Caco-2 (cell line): ENCODE measurements at regions not wholly inside any gene's neighbourhood (a gene's known extent, or its start where the extent isn't known, plus 50 kb on each side); places are given as distances from the start of the nearest gene placed in this dataset.
A peak's percentile ranks its signal among the peaks of the same experiment; 100 is the strongest.

Source experiments
- BruUV-seq: library from RNA; stranded (reverse); fragments of 400-500 nt; replicated peaks from 2 replicates; lab custom pipeline; 2021; lab: Mats Ljungman, UMichigan
- CTCF ChIA-PET: fragments of 300-600 bp; sonication (Branson Sonifier 250); formaldehyde crosslinking; loops from one replicate; lab custom pipeline; 2022; ENCODE audit warnings: antibody characterized with exemption; lab: Charles Lee
- POLR2A ChIA-PET: fragments of 300-600 bp; sonication (Branson Sonifier 250); formaldehyde crosslinking; loops from one replicate; lab custom pipeline; 2022; ENCODE audit warnings: antibody characterized with exemption; lab: Charles Lee
- DNase-seq, 2 experiments: peaks; one replicate each; pipeline versions ENCODE4 v3.0.0 to v3.0.0-alpha.2; 2020 to 2022
- H3K27me3 ChIP-seq: replicated peaks from 2 replicates; pipeline ENCODE4 v1.6.0; 2011; ENCODE audit warnings: low read length; ENCODE audit not compliant: control insufficient read depth, insufficient read depth
- H3K36me3 ChIP-seq: 2 replicates; pipeline ENCODE4 v1.5.1; 2011; ENCODE audit warnings: low read length; ENCODE audit not compliant: control insufficient read depth, insufficient read depth
- H3K4me1 ChIP-seq: fragments of 250-450 bp; sonication (Bioruptor Pico); 2 replicates; pipeline ENCODE4 v1.5.1; 2020; ENCODE audit warnings: mild to moderate bottlenecking
- H3K4me3 ChIP-seq: 2 replicates; pipeline ENCODE4 v1.5.1; 2011; ENCODE audit warnings: low read depth, mild to moderate bottlenecking, control low read depth, low read length
- H3K9me3 ChIP-seq: fragments of 250-450 bp; sonication (Bioruptor Pico); 2 replicates; pipeline ENCODE4 v1.5.1; 2020; ENCODE audit warnings: mild to moderate bottlenecking, moderate library complexity
- H3K27ac Mint-ChIP-seq: one replicate; pipeline ENCODE4 v1.8.0; 2022; ENCODE audit warnings: mixed read lengths; ENCODE audit not compliant: unreplicated experiment
- H3K27me3 Mint-ChIP-seq: one replicate; pipeline ENCODE4 v1.8.0; 2022; ENCODE audit warnings: mixed read lengths; ENCODE audit not compliant: insufficient read depth, unreplicated experiment
- H3K36me3 Mint-ChIP-seq: one replicate; pipeline ENCODE4 v1.8.0; 2022; ENCODE audit warnings: mild to moderate bottlenecking, mixed read lengths; ENCODE audit not compliant: insufficient read depth, unreplicated experiment
- H3K4me1 Mint-ChIP-seq: one replicate; pipeline ENCODE4 v1.8.0; 2022; ENCODE audit warnings: low read depth, mixed read lengths; ENCODE audit not compliant: unreplicated experiment
- H3K4me3 Mint-ChIP-seq: one replicate; pipeline ENCODE4 v1.8.0; 2022; ENCODE audit warnings: mild to moderate bottlenecking, moderate library complexity, mixed read lengths; ENCODE audit not compliant: unreplicated experiment
- H3K9me3 Mint-ChIP-seq: one replicate; pipeline ENCODE4 v1.8.0; 2022; ENCODE audit warnings: mixed read lengths; ENCODE audit not compliant: unreplicated experiment
- intact Hi-C: fragments of 100-400 bp; cut with micrococcal nuclease; formaldehyde crosslinking; loops from one replicate; pipeline ENCODE4 v1.10.0; 2022; ENCODE audit not compliant: unreplicated experiment
- TF ChIP-seq, protein P1 (sequence below), 2 experiments: fragments of 200-600 bp in 1 of 2; IDR thresholded peaks; 1 replicate in 1 of 2; 2 replicates in 1 of 2; pipeline versions ENCODE4 v1.5.1 to v1.8.0; 2011 to 2022; ENCODE audit warnings: antibody characterized with exemption in 1 of 2, control low read depth in 1 of 2, inconsistent platforms in 1 of 2, low read depth in 1 of 2, low read length in 1 of 2, mild to moderate bottlenecking in 1 of 2, moderate library complexity in 1 of 2; ENCODE audit not compliant: insufficient read depth in 1 of 2, severe bottlenecking in 1 of 2, unreplicated experiment in 1 of 2

DNA sequence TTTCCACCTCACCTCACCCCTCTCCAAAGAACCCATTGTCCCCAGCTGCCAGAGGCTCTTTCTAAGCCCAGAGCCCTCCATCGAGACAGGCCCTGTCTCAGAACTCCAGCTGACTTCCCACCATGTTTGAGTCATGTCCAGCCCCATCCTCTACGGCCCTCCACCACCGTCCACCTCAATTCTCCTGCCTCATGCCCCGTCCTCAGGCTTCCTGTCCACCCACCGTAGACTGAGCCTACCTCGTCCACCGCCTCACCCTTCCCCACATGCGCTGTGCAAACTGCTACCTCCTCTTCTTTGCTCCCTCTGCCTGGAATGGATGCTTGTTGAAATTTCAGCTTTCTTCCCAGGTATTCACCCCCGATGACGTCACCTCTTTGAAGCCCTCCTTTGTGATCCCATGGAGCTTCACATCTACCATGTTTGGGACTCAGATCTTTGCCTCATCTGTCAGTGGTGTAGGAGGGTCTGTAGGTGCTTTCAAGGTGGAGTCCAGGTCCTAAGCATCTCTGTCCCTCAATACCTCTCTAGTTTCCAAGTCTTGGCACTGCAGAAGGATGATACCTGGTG lies 149.0 kb downstream of the MRM1 start:
- Histone ChIP-seq H3K36me3 (no peaks in the 10 kb centered on the region), H3K4me3 (no peak overlapping the region), H3K9me3 (no peaks in the 10 kb centered on the region), H3K27me3 (peaks cover 1% of the 10 kb centered on the region), H3K4me1 (no peaks in the 10 kb centered on the region)
- peaks cover 18% of the 10 kb centered on the region for H3K27me3 Mint-ChIP-seq
- no peak for DNase-seq
- H3K27ac Mint-ChIP-seq: no peak overlapping the region
- no peak overlapping the region for H3K4me3 Mint-ChIP-seq
- no peaks in the 10 kb centered on the region for H3K4me1 Mint-ChIP-seq
- TF ChIP-seq, protein P1, sequence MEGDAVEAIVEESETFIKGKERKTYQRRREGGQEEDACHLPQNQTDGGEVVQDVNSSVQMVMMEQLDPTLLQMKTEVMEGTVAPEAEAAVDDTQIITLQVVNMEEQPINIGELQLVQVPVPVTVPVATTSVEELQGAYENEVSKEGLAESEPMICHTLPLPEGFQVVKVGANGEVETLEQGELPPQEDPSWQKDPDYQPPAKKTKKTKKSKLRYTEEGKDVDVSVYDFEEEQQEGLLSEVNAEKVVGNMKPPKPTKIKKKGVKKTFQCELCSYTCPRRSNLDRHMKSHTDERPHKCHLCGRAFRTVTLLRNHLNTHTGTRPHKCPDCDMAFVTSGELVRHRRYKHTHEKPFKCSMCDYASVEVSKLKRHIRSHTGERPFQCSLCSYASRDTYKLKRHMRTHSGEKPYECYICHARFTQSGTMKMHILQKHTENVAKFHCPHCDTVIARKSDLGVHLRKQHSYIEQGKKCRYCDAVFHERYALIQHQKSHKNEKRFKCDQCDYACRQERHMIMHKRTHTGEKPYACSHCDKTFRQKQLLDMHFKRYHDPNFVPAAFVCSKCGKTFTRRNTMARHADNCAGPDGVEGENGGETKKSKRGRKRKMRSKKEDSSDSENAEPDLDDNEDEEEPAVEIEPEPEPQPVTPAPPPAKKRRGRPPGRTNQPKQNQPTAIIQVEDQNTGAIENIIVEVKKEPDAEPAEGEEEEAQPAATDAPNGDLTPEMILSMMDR (IDR thresholded peaks at IDR 0.05; ENCODE audit: insufficient read depth in 1 of 2, low read depth in 1 of 2, low read length in 1 of 2, severe bottlenecking in 1 of 2, unreplicated experiment in 1 of 2): no peak
- ChIA-PET POLR2A (no interaction called here), CTCF (no interaction called here)
- BruUV-seq: no TSS peak
- H3K36me3 Mint-ChIP-seq: no peaks in the 10 kb centered on the region
- intact Hi-C loops: no loop called here
- no peaks in the 10 kb centered on the region for H3K9me3 Mint-ChIP-seq

DNA sequence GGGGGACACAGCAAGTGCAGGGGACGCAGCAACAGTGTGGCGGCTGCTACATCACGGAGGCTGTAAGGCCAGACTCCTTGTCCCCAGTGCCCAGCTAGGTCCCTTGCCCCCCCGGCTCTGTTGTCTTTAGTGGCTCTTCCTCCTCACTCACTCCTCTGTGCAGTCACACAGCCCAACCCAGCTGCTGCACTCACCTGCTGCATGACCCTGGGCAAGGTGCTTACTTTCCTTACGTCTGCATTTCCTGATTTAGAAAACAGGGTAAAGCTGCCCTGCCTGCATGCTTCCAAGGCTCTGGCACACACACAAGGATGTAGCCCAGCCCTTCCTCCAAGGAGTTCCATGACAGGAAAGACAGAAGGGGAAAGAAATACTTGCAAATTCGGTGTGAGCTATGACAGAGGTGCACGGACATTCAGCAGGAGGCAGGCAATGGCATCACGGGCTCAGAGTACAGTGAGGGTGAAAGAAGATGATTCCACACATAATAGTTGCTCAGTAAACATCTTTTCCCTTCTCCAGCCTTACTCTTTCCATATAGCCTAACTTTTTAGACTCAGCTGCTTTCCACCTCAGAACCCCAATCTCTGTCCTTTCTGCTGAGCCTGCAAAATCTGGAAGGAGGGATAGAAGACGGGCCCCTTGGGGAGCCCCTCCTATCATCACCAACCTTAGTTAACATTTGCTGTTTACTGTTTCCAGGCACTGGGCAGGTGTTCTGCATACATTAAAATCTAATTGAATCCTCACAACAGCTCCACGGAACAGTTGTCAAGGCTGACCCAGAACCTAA lies 150.9 kb downstream of the MRM1 start:
- BruUV-seq: no TSS peak
- Mint-ChIP-seq H3K36me3 (no peaks in the 10 kb centered on the region), H3K4me3 (no peak overlapping the region), H3K9me3 (no peaks in the 10 kb centered on the region), H3K27ac (no peak overlapping the region), H3K27me3 (peaks cover 22% of the 10 kb centered on the region), H3K4me1 (no peaks in the 10 kb centered on the region)
- Histone ChIP-seq H3K4me3 (no peak overlapping the region), H3K4me1 (no peaks in the 10 kb centered on the region), H3K36me3 (no peaks in the 10 kb centered on the region), H3K9me3 (no peaks in the 10 kb centered on the region), H3K27me3 (no peaks in the 10 kb centered on the region; the same call in none of the 2 replicates)
- CTCF ChIA-PET: no interaction called here
- intact Hi-C loops: no loop called here
- TF ChIP-seq, protein P1 (IDR thresholded peaks at IDR 0.05; ENCODE audit: insufficient read depth in 1 of 2, low read depth in 1 of 2, low read length in 1 of 2, severe bottlenecking in 1 of 2, unreplicated experiment in 1 of 2): no peak
- no peak for DNase-seq
- POLR2A ChIA-PET: no interaction called here

DNA sequence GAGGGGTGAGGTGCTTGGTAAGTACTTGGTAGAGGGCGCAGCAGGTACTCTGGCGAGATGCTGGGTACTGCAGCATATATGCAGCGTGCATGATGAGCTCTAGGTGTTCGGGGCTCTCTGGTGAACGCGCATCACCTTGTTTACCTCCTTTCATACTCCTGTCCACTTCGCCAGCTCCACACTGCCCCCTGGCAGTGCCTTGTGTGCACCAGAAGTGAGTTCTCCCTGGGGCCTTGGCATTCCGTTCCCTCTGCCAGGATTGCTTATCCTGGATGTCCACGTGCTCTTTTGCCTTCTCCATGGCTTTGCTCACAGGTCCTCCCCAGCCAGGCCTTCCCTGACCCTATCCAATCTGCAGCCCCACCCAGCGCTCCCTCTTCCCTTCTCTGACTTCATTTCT lies 154.2 kb downstream of the MRM1 start:
- ChIA-PET POLR2A (no interaction called here), CTCF (interaction anchor here (1.9 kb wide), 1 partner anchor 153 kb away, joined by 10 read pairs; no protein-coding TSS in a partner anchor)
- peak in 1 of 2 experiments; percentile 46 for DNase-seq
- Mint-ChIP-seq H3K4me1 (no peaks in the 10 kb centered on the region), H3K27me3 (peaks cover 9% of the 10 kb centered on the region), H3K9me3 (peaks cover 2% of the 10 kb centered on the region), H3K4me3 (no peak overlapping the region), H3K36me3 (no peaks in the 10 kb centered on the region), H3K27ac (no peak overlapping the region)
- H3K4me3 ChIP-seq: no peak overlapping the region
- no TSS peak for BruUV-seq
- TF ChIP-seq, protein P1 (IDR thresholded peaks at IDR 0.05; ENCODE audit: insufficient read depth in 1 of 2, low read depth in 1 of 2, low read length in 1 of 2, severe bottlenecking in 1 of 2, unreplicated experiment in 1 of 2): peak; percentile 22 to 47
- H3K4me1 ChIP-seq: no peaks in the 10 kb centered on the region
- no peaks in the 10 kb centered on the region for H3K36me3 ChIP-seq
- intact Hi-C loops: no loop called here
- H3K9me3 ChIP-seq: no peaks in the 10 kb centered on the region
- H3K27me3 ChIP-seq: no peaks in the 10 kb centered on the region; the same call in 1 of the 2 replicates
